ENCODE measurements at regions not wholly inside any gene's neighbourhood (a gene's known extent, or its start where the extent isn't known, plus 50 kb on each side); places are given as distances from the start of the nearest gene placed in this dataset.
A peak's percentile ranks its signal among the peaks of the same experiment; 100 is the strongest.

DNA sequence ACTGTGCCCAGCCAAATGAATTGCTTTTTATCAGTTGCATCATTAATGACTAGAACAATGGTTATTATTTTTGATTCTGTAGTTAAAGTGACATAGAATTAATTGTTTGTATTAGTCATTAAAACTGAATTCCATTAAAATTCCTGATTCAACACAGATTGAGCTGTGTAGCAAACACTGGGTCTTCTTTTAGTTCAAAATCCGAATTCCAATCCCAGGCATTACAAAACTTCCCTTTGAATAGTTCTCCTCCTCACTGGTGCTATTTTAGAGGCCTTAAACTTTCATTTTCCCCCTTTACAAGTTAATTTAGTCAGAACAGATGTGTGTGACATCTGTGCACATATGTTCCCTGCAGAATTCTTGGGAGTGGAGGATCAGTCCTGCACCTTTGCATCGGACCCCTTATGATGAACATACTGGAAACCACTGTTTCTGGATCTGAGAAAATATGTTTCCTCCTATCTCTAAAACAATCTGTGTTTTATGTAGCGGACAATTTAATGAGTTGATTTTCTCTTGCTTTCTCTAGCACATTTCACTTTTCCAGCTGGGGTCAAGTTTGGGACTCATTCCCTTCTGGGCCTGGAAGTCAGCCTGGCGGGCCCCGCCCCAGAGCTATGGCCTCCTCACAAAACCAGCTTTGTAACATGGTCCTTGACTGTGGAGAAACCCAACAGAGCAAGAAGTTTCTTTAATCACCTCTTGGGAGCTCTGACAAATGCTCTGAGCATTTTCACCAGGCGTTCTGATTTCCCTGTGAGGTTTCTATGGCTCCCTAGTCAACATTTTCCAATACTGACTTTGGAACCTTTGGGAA is 87.9 kb upstream of the MAMDC2 start:
- no peak for DNase-seq
- Histone ChIP-seq H3K36me3 (no peaks in the 10 kb centered on the region), H3K27ac (peak overlapping the region in 2 of 4 donors; percentile 10 to 23), H3K4me1 (no peaks in the 10 kb centered on the region), H3K27me3 (no peaks in the 10 kb centered on the region), H3K4me3 (no peak overlapping the region), H3K9me3 (no peaks in the 10 kb centered on the region)
- intact Hi-C loops (cut with DNase I): no loop called here
- TF ChIP-seq POLR2AphosphoS5 (IDR thresholded peaks at IDR 0.05) (no peak), EP300 (IDR thresholded peaks at IDR 0.05) (no peak), POLR2A (IDR thresholded peaks at IDR 0.05) (no peak)
- TF ChIP-seq, protein P1, sequence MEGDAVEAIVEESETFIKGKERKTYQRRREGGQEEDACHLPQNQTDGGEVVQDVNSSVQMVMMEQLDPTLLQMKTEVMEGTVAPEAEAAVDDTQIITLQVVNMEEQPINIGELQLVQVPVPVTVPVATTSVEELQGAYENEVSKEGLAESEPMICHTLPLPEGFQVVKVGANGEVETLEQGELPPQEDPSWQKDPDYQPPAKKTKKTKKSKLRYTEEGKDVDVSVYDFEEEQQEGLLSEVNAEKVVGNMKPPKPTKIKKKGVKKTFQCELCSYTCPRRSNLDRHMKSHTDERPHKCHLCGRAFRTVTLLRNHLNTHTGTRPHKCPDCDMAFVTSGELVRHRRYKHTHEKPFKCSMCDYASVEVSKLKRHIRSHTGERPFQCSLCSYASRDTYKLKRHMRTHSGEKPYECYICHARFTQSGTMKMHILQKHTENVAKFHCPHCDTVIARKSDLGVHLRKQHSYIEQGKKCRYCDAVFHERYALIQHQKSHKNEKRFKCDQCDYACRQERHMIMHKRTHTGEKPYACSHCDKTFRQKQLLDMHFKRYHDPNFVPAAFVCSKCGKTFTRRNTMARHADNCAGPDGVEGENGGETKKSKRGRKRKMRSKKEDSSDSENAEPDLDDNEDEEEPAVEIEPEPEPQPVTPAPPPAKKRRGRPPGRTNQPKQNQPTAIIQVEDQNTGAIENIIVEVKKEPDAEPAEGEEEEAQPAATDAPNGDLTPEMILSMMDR (IDR thresholded peaks at IDR 0.05): no peak
- 72 to 73% methylated on average over 6 of the region's 6 CpGs for WGBS, 2 donors

DNA sequence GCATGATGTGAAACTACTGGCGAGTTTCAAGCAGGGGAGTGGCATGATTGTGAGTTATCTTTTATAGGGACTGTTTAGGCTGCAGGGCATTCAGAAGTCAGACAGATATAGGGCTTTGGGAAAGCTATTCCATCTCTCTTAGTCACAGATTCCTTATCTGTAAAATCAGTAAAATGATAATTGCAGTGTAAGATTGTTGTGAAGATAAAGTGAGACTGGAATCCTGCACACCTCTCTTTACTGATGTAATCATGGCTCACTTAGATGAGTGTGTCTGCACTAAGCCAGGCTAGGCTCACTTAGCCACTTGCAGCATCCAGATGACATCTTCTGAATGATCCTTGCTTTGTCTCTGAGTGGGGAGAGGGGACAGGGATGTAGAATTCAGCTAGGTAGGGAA is 81.8 kb upstream of the MAMDC2 start:
- Histone ChIP-seq H3K36me3 (no peaks in the 10 kb centered on the region), H3K27ac (no peak overlapping the region), H3K27me3 (no peaks in the 10 kb centered on the region), H3K4me1 (peaks cover 0 to 4% (median 0%) of the 10 kb centered on the region in 4 donors), H3K9me3 (no peaks in the 10 kb centered on the region), H3K4me3 (no peak overlapping the region)
- no peak for DNase-seq
- 25 to 57% methylated on average over 1 of the region's 1 CpG for WGBS, 2 donors
- intact Hi-C loops (cut with DNase I): no loop called here
- TF ChIP-seq EP300 (IDR thresholded peaks at IDR 0.05): no peak
- TF ChIP-seq, protein P1 (IDR thresholded peaks at IDR 0.05): no peak
- no peak for TF ChIP-seq POLR2AphosphoS5 (IDR thresholded peaks at IDR 0.05)
- no peak for TF ChIP-seq POLR2A (IDR thresholded peaks at IDR 0.05)

DNA sequence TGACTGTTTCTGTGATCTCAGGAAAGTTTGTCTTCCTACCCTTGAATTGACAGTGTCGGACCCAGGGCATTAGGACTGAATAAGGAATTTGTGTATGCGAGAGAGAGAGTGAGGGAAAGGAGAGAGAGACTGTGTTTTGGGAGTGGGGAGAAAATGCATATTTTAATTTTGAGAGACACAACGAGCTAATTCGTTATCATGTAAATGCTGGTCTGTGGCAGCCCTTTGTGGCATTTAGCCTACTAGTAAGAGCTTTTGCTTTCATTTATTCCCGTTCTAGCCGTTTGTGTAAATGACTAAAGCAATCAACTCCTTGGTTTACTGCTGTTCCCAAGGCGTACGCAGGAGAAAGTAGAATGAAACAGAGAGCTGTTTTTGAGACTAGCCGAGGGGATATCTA is 79.8 kb upstream of the MAMDC2 start:
- WGBS, 2 donors: 32 to 58% methylated on average over 9 of the region's 9 CpGs
- Histone ChIP-seq H3K27me3 (no peaks in the 10 kb centered on the region), H3K27ac (peak overlapping the region in 3 of 4 donors; percentile 27 to 44 (median 41)), H3K36me3 (no peaks in the 10 kb centered on the region), H3K9me3 (no peaks in the 10 kb centered on the region), H3K4me1 (peaks cover 0 to 4% (median 0%) of the 10 kb centered on the region in 4 donors), H3K4me3 (peak overlapping the region in 1 of 4 donors; percentile 10)
- intact Hi-C loops (cut with DNase I): no loop called here
- no peak for DNase-seq
- TF ChIP-seq, protein P1 (IDR thresholded peaks at IDR 0.05): no peak
- TF ChIP-seq POLR2AphosphoS5 (IDR thresholded peaks at IDR 0.05) (no peak), POLR2A (IDR thresholded peaks at IDR 0.05) (no peak), EP300 (IDR thresholded peaks at IDR 0.05) (no peak)

DNA sequence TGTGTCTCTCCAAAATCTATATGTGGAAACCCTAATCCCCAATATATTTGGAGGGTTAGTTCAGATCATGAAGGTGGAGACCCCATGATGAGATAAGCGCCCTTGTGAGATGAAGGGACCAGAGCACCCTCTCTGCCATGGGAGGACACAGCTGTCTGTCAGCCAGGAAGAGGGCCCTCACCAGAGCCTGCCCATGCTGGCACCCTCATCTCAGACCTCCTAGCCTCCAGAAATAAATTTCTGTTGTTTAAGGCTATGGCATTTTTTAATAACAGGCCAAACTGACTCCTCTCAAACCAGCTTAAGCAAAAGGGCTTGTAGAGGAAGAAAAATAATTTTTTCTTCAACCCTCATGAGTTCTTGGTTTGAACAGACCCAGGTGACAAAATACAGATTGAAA is 79.2 kb upstream of the MAMDC2 start:
- Histone ChIP-seq H3K36me3 (no peaks in the 10 kb centered on the region), H3K27me3 (no peaks in the 10 kb centered on the region), H3K4me1 (peaks cover 0 to 4% (median 0%) of the 10 kb centered on the region in 4 donors), H3K4me3 (no peak overlapping the region), H3K9me3 (no peaks in the 10 kb centered on the region), H3K27ac (no peak overlapping the region)
- no peak for DNase-seq
- 90 to 95% methylated on average over 1 of the region's 1 CpG for WGBS, 2 donors
- TF ChIP-seq POLR2AphosphoS5 (IDR thresholded peaks at IDR 0.05) (no peak), POLR2A (IDR thresholded peaks at IDR 0.05) (no peak)
- TF ChIP-seq, protein P1 (IDR thresholded peaks at IDR 0.05): no peak
- intact Hi-C loops (cut with DNase I): no loop called here
